ENCODE measurements at regions not wholly inside any gene's neighbourhood (a gene's known extent, or its start where the extent isn't known, plus 50 kb on each side); places are given as distances from the start of the nearest gene placed in this dataset.

GRCh38 chr1:228824366-228824765 is 89.1 kb downstream of the RHOU start:
- Histone ChIP-seq H4K20me1 (ENCODE audit: insufficient read depth, low read length) (no peaks in the 10 kb centered on the region), H3K9ac (ENCODE audit: insufficient read depth, low read length, poor library complexity, severe bottlenecking) (no peak overlapping the region), H3K27me3 (ENCODE audit: control insufficient read depth in 2 of 2, insufficient read depth in 2 of 2, low read length in 2 of 2) (no peaks in the 10 kb centered on the region), H3K4me2 (replicated peaks; ENCODE audit: extremely low read depth, low read length, poor library complexity, severe bottlenecking) (no peak overlapping the region), H3K4me1 (ENCODE audit: control insufficient read depth in 1 of 2, insufficient read depth in 2 of 2, low read length in 2 of 2) (peaks cover 30% of the 10 kb centered on the region in 2 donors), H3K79me2 (ENCODE audit: insufficient read depth, low read length) (no peaks in the 10 kb centered on the region), H3K9me3 (replicated peaks in 1 of 2; ENCODE audit: control insufficient read depth in 1 of 2, insufficient read depth in 1 of 2, low read length in 2 of 2) (no peaks in the 10 kb centered on the region), H3K27ac (ENCODE audit: low read depth in 1 of 2, low read length in 2 of 2) (no peak overlapping the region), H3K4me3 (replicated peaks in 1 of 3; ENCODE audit: low read depth in 2 of 3, low read length in 3 of 3) (no peak overlapping the region), H3K36me3 (replicated peaks in 1 of 2; ENCODE audit: control insufficient read depth in 1 of 2, insufficient read depth in 2 of 2, low read length in 2 of 2) (no peaks in the 10 kb centered on the region), H2AFZ (ENCODE audit: insufficient read depth, low read depth, low read length, poor library complexity, severe bottlenecking) (no peak overlapping the region)
- intact Hi-C loops (cut with micrococcal nuclease): no loop called here
- TF ChIP-seq CTCF (IDR thresholded peaks at IDR 0.05): no peak
- peaks cover 0 to 2% (median 1%) of the 10 kb centered on the region in 3 donors for H3K27me3 Mint-ChIP-seq (ENCODE audit: low read depth in 3 of 3)
- peaks cover 0 to 2% of the 10 kb centered on the region in 2 donors for H3K36me3 Mint-ChIP-seq
- H3K27ac Mint-ChIP-seq: no peak overlapping the region
- no peak for DNase-seq
- WGBS (ENCODE audit: insufficient coverage): no CpG with 5 or more reads among the region's 7 CpGs
- no peak overlapping the region for H3K4me3 Mint-ChIP-seq
- peaks cover 30% of the 10 kb centered on the region for H3K4me1 Mint-ChIP-seq
- peaks cover 0 to 1% (median 1%) of the 10 kb centered on the region in 7 donors for H3K9me3 Mint-ChIP-seq

GRCh38 chr1:228825041-228825440 is 89.8 kb downstream of the RHOU start:
- Mint-ChIP-seq H3K27ac (peak overlapping the region in 1 of 7 donors; percentile 31), H3K4me3 (no peak overlapping the region), H3K9me3 (peaks cover 0 to 2% (median 0%) of the 10 kb centered on the region in 7 donors), H3K36me3 (peaks cover 0 to 2% of the 10 kb centered on the region in 2 donors), H3K4me1 (peaks cover 30% of the 10 kb centered on the region), H3K27me3 (ENCODE audit: low read depth in 3 of 3) (peaks cover 0 to 2% (median 1%) of the 10 kb centered on the region in 3 donors)
- Histone ChIP-seq H2AFZ (ENCODE audit: insufficient read depth, low read depth, low read length, poor library complexity, severe bottlenecking) (no peak overlapping the region), H3K9me3 (replicated peaks in 1 of 2; ENCODE audit: control insufficient read depth in 1 of 2, insufficient read depth in 1 of 2, low read length in 2 of 2) (no peaks in the 10 kb centered on the region), H3K9ac (ENCODE audit: insufficient read depth, low read length, poor library complexity, severe bottlenecking) (no peak overlapping the region), H3K4me2 (replicated peaks; ENCODE audit: extremely low read depth, low read length, poor library complexity, severe bottlenecking) (no peak overlapping the region), H4K20me1 (ENCODE audit: insufficient read depth, low read length) (no peaks in the 10 kb centered on the region), H3K27me3 (ENCODE audit: control insufficient read depth in 2 of 2, insufficient read depth in 2 of 2, low read length in 2 of 2) (no peaks in the 10 kb centered on the region), H3K79me2 (ENCODE audit: insufficient read depth, low read length) (no peaks in the 10 kb centered on the region), H3K36me3 (replicated peaks in 1 of 2; ENCODE audit: control insufficient read depth in 1 of 2, insufficient read depth in 2 of 2, low read length in 2 of 2) (no peaks in the 10 kb centered on the region), H3K4me1 (ENCODE audit: control insufficient read depth in 1 of 2, insufficient read depth in 2 of 2, low read length in 2 of 2) (peaks cover 30% of the 10 kb centered on the region in 2 donors), H3K4me3 (replicated peaks in 1 of 3; ENCODE audit: low read depth in 2 of 3, low read length in 3 of 3) (no peak overlapping the region), H3K27ac (ENCODE audit: low read depth in 1 of 2, low read length in 2 of 2) (no peak overlapping the region)
- no peak for DNase-seq
- intact Hi-C loops (cut with micrococcal nuclease): no loop called here
- TF ChIP-seq CTCF (IDR thresholded peaks at IDR 0.05): no peak

Measured in CD14-positive monocyte (primary cell).